ENCODE measurements at regions not wholly inside any gene's neighbourhood (a gene's known extent, or its start where the extent isn't known, plus 50 kb on each side); places are given as distances from the start of the nearest gene placed in this dataset.

DNA sequence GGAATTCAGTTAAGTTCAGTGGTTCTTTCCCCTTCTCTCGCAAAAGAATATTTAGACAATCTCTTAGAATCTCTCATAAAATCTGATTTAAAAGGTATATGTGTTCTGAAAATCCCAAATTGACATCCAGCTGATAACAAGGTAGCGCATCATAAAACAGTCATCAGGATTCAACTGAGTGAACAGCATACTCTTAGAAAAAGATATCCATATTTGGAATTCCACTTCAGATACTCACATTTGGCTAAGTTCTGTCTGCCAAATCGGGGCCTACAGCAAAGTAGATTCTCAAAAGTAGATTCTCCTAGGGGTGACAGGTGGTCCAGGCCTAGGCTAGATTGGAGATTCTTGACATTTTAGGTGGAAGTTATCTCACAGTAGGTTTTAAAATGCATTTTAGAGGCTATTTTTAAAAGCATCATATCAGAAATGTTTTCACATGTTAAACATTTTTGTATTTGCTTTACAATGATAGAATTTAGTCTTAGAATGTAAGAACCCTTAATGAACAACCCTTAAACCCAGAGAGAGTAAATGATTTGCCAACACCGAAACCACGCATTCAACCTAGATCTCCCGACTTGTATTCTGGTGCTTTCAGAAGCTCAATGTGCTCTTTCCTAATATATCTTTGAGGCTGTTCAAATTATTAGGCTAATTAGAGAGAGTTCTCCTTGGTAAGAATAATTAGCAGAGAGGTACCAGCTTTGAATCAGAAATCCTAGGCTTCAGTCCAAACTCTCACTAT is 318.9 kb downstream of the LMO4 start:
- Mint-ChIP-seq H3K4me3 (no peak overlapping the region), H3K27ac (no peak overlapping the region), H3K4me1 (no peaks in the 10 kb centered on the region), H3K36me3 (no peaks in the 10 kb centered on the region), H3K27me3 (no peaks in the 10 kb centered on the region), H3K9me3 (no peaks in the 10 kb centered on the region)
- no peak for DNase-seq
- no peak for ATAC-seq (replicated peaks)

GRCh38 chr1:87648323-87649119 is 319.8 kb downstream of the LMO4 start:
- Mint-ChIP-seq H3K36me3 (no peaks in the 10 kb centered on the region), H3K27me3 (no peaks in the 10 kb centered on the region)

GRCh38 chr1:87650306-87650705 is 321.6 kb downstream of the LMO4 start:
- Mint-ChIP-seq H3K27ac (no peak overlapping the region), H3K36me3 (no peaks in the 10 kb centered on the region), H3K4me1 (no peaks in the 10 kb centered on the region), H3K27me3 (no peaks in the 10 kb centered on the region), H3K4me3 (no peak overlapping the region), H3K9me3 (no peaks in the 10 kb centered on the region)
- DNase-seq (no peak), ATAC-seq (replicated peaks) (no peak)

More at GRCh38 chr1:87648323-87649119, 319.8 kb downstream of the LMO4 start:
- no peak for DNase-seq
- Mint-ChIP-seq H3K4me1 (no peaks in the 10 kb centered on the region), H3K9me3 (no peaks in the 10 kb centered on the region), H3K4me3 (no peak overlapping the region), H3K27ac (no peak overlapping the region)
- ATAC-seq (replicated peaks), result no peak

- H3K4me3 Mint-ChIP-seq, result no peak overlapping the region
- ATAC-seq (replicated peaks) (no peak), DNase-seq (no peak)
- H3K27me3 Mint-ChIP-seq, result no peaks in the 10 kb centered on the region
- no peaks in the 10 kb centered on the region for H3K4me1 Mint-ChIP-seq
- no peaks in the 10 kb centered on the region for H3K36me3 Mint-ChIP-seq
- no peak overlapping the region for H3K27ac Mint-ChIP-seq
- no peaks in the 10 kb centered on the region for H3K9me3 Mint-ChIP-seq
Observed at GRCh38 chr1:87652176-87652575, 323.5 kb downstream of the LMO4 start.

- DNase-seq, result no peak
- H3K9me3 Mint-ChIP-seq, result peaks cover 9 to 10% of the 10 kb centered on the region in 2 donors
- ATAC-seq (replicated peaks), result no peak
- H3K4me3 Mint-ChIP-seq, result no peak overlapping the region
- no peaks in the 10 kb centered on the region for H3K4me1 Mint-ChIP-seq
- H3K36me3 Mint-ChIP-seq, result no peaks in the 10 kb centered on the region
- H3K27me3 Mint-ChIP-seq, result peaks cover 10 to 13% of the 10 kb centered on the region in 2 donors
- no peak overlapping the region for H3K27ac Mint-ChIP-seq
Observed at GRCh38 chr1:87665151-87665550, 336.5 kb downstream of the LMO4 start.

GRCh38 chr1:87666681-87667080 is 338.0 kb downstream of the LMO4 start:
- no peak overlapping the region for H3K4me3 Mint-ChIP-seq
- peaks cover 4 to 6% of the 10 kb centered on the region in 2 donors for H3K9me3 Mint-ChIP-seq
- ATAC-seq (replicated peaks) (no peak), DNase-seq (no peak)
- H3K4me1 Mint-ChIP-seq, result no peaks in the 10 kb centered on the region
- no peak overlapping the region for H3K27ac Mint-ChIP-seq
- peaks cover 5 to 13% of the 10 kb centered on the region in 2 donors for H3K27me3 Mint-ChIP-seq
- H3K36me3 Mint-ChIP-seq, result no peaks in the 10 kb centered on the region

GRCh38 chr1:87669674-87670073 is 341.0 kb downstream of the LMO4 start:
- Mint-ChIP-seq H3K36me3 (no peaks in the 10 kb centered on the region), H3K27me3 (peaks cover 11 to 13% of the 10 kb centered on the region in 2 donors), H3K4me3 (no peak overlapping the region), H3K4me1 (no peaks in the 10 kb centered on the region), H3K9me3 (peaks cover 4% of the 10 kb centered on the region in 2 donors), H3K27ac (no peak overlapping the region)
- DNase-seq, result no peak
- no peak for ATAC-seq (replicated peaks)

GRCh38 chr1:87673309-87673708 is 344.6 kb downstream of the LMO4 start:
- ATAC-seq (replicated peaks), result no peak
- Mint-ChIP-seq H3K4me1 (no peaks in the 10 kb centered on the region), H3K36me3 (no peaks in the 10 kb centered on the region), H3K27ac (no peak overlapping the region), H3K27me3 (peaks cover 0 to 11% of the 10 kb centered on the region in 2 donors), H3K4me3 (no peak overlapping the region), H3K9me3 (peaks cover 0 to 4% of the 10 kb centered on the region in 2 donors)
- DNase-seq, result no peak

DNA sequence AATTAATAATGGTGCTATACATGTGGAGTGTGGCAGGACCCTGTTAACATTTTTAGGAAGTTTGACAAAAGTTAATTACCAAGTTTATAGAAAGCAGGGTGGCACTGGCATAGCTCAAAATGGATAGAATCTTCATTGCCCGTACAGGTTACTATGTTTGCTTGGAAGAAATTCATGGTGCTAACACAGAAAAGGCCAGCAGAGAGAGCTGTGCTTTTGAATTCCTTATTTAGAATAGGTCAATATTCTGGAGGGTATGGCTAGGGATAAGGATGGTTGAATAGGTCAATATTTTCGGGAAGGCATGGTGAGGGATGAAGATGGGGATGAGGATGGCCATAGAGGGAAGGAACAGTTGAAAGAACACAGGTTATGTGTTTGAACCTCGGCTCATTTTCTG is 345.1 kb downstream of the LMO4 start:
- DNase-seq, result no peak
- Mint-ChIP-seq H3K27me3 (peaks cover 0 to 11% of the 10 kb centered on the region in 2 donors), H3K9me3 (peaks cover 0 to 4% of the 10 kb centered on the region in 2 donors), H3K36me3 (no peaks in the 10 kb centered on the region), H3K27ac (no peak overlapping the region), H3K4me1 (no peaks in the 10 kb centered on the region), H3K4me3 (no peak overlapping the region)
- ATAC-seq (replicated peaks), result no peak

DNA sequence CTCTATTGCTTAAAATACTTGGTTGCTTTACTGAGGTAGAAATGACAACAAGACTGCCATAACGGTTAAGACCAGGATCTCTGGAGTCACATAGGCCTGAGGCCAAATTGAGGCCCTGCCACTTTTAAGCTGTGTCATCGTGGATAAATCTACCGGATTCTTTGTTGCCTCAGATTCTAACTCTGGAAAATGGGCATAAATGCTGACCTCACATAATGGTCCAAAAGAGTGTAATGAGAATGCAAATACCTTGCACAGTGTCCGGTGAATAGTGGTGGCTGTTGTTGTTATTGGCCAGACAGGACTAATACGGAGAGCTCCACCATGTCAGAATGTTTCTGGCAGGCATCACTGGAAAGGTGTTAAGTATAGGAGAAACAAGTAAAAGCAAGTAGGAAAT is 346.1 kb downstream of the LMO4 start:
- peaks cover 0 to 11% of the 10 kb centered on the region in 2 donors for H3K27me3 Mint-ChIP-seq
- ATAC-seq (replicated peaks) (no peak), DNase-seq (no peak)
- no peak overlapping the region for H3K4me3 Mint-ChIP-seq
- H3K36me3 Mint-ChIP-seq, result no peaks in the 10 kb centered on the region
- no peak overlapping the region for H3K27ac Mint-ChIP-seq
- H3K4me1 Mint-ChIP-seq, result no peaks in the 10 kb centered on the region
- H3K9me3 Mint-ChIP-seq, result peaks cover 0 to 2% of the 10 kb centered on the region in 2 donors

DNA sequence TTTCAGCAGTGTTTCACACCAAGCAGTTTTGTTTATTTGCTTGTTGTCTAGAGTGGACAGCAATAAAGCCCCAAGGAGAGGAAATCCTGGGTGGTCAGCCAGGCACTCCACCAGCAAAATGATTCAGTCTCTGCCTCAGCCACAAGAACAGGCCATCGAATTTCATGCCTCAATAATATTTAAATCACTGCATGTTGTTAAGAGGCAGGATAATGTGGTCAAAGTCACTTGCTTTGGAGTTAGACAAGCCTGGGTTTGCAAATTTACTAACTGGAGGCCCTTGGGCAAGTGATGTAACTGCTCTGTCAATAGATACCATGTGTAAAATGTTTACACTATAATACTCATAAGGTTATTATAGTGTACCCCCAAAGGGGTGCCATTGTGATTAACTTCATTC is 349.6 kb downstream of the LMO4 start:
- Mint-ChIP-seq H3K27me3 (peaks cover 0 to 5% of the 10 kb centered on the region in 2 donors), H3K4me3 (no peak overlapping the region), H3K27ac (no peak overlapping the region), H3K4me1 (peaks cover 2 to 3% of the 10 kb centered on the region in 2 donors), H3K36me3 (no peaks in the 10 kb centered on the region), H3K9me3 (no peaks in the 10 kb centered on the region)
- no peak for ATAC-seq (replicated peaks)
- no peak for DNase-seq

GRCh38 chr1:87682565-87682964 is 353.9 kb downstream of the LMO4 start:
- H3K27me3 Mint-ChIP-seq, result no peaks in the 10 kb centered on the region
- no peak for ATAC-seq (replicated peaks)

GRCh38 chr1:87683196-87683956 is 354.7 kb downstream of the LMO4 start:
- Mint-ChIP-seq H3K9me3 (no peaks in the 10 kb centered on the region), H3K36me3 (no peaks in the 10 kb centered on the region), H3K4me1 (peaks cover 2 to 14% of the 10 kb centered on the region in 2 donors), H3K27ac (no peak overlapping the region), H3K4me3 (peak overlapping the region in 1 of 2 donors; percentile 66), H3K27me3 (no peaks in the 10 kb centered on the region)
- DNase-seq (no peak), ATAC-seq (replicated peaks) (peak in 1 of 2 donors; percentile 46)

More at GRCh38 chr1:87682565-87682964, 353.9 kb downstream of the LMO4 start:
- Mint-ChIP-seq H3K4me3 (no peak overlapping the region), H3K36me3 (no peaks in the 10 kb centered on the region), H3K27ac (no peak overlapping the region), H3K9me3 (no peaks in the 10 kb centered on the region), H3K4me1 (peaks cover 2 to 14% of the 10 kb centered on the region in 2 donors)
- DNase-seq, result no peak

DNA sequence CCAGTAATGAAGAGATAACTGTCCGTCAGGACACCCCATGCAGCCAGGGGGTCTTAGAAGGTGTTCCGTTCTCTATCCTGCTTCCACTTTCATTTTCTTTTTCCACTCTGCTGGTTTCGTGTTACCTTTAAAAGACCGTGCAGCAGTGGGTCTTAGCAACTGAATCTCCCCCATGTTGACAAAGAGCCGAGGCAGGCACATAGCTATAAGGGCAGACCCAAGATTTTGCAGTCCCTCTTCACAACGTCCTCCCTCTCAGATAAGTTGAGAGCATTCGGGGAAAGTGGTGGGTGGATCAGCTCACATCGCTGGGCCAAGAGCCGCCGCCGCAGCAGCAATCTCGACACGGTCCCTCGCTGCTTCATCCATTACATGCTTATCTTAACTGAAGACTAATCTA is 355.5 kb downstream of the LMO4 start:
- DNase-seq (no peak), ATAC-seq (replicated peaks) (peak; percentile 19 to 34)
- H3K9me3 Mint-ChIP-seq, result no peaks in the 10 kb centered on the region
- no peaks in the 10 kb centered on the region for H3K36me3 Mint-ChIP-seq
- no peaks in the 10 kb centered on the region for H3K27me3 Mint-ChIP-seq
- H3K4me1 Mint-ChIP-seq, result peaks cover 2 to 14% of the 10 kb centered on the region in 2 donors
- H3K4me3 Mint-ChIP-seq, result peak overlapping the region; percentile 66 to 72
- peak overlapping the region; percentile 33 for H3K27ac Mint-ChIP-seq

Measured in stimulated activated naive B cell treated with anti-CD40 and anti-IgM and Interleukin-4, amounts not matched to agents 10 μg/mL and 1 μg/mL and 100 μg/mL, for 72 hours (primary cell).